Vagina (tissue), 2 donors: ENCODE measurements at regions not wholly inside any gene's neighbourhood (a gene's known extent, or its start where the extent isn't known, plus 50 kb on each side); places are given as distances from the start of the nearest gene placed in this dataset.

Experiments
- DNase-seq, 2 donors: peaks; one replicate each; pipeline ENCODE4 v3.0.0-alpha.2; 2017; ENCODE audit errors: extremely low spot score in 2 of 2
- H3K27ac ChIP-seq: fragments of 200-600 bp; sonication (generic); one replicate; pipeline ENCODE4 v1.5.1; 2019
- H3K27me3 ChIP-seq: fragments of 200-600 bp; sonication (generic); one replicate; pipeline ENCODE4 v1.5.1; 2019
- H3K36me3 ChIP-seq, 2 donors: fragments of 200-600 bp; sonication (generic); one replicate each; pipeline ENCODE4 v1.5.1; 2017 to 2019
- H3K4me1 ChIP-seq: fragments of 200-600 bp; sonication (generic); one replicate; pipeline ENCODE4 v1.5.1; 2019
- H3K4me3 ChIP-seq, 2 donors: fragments of 200-600 bp; sonication (generic); 1 replicate in 1 of 2; 2 replicates in 1 of 2; pipeline ENCODE4 v1.5.1; 2016 to 2019
- H3K9me3 ChIP-seq: fragments of 200-600 bp; sonication (generic); one replicate; pipeline ENCODE4 v1.5.1; 2019
- CTCF ChIP-seq, 3 experiments: fragments of 450-650 bp in 2 of 3; fragments of 200-600 bp in 1 of 3; sonication (generic) in 1 of 3; IDR thresholded peaks; one replicate each; pipeline ENCODE4 v1.5.1; 2017 to 2019; ENCODE audit warnings: antibody characterized with exemption in 3 of 3, mild to moderate bottlenecking in 2 of 3, moderate library complexity in 2 of 3
- POLR2A ChIP-seq, 2 donors: fragments of 450-650 bp; IDR thresholded peaks; one replicate each; pipeline ENCODE4 v1.6.1; 2017; ENCODE audit warnings: antibody characterized with exemption in 2 of 2, mild to moderate bottlenecking in 2 of 2, moderate library complexity in 2 of 2
- POLR2AphosphoS5 ChIP-seq, 2 donors: sonication (generic); formaldehyde crosslinking; IDR thresholded peaks; one replicate each; pipeline ENCODE4 v1.9.0; 2017; ENCODE audit warnings: antibody characterized with exemption in 2 of 2, mild to moderate bottlenecking in 2 of 2, low read depth in 1 of 2; ENCODE audit not compliant: insufficient read depth in 1 of 2
- intact Hi-C: fragments of 100-400 bp; cut with DNase I; formaldehyde crosslinking; loops from one replicate; pipeline ENCODE4 v1.15.1; 2023

- Histone ChIP-seq H3K4me1 (peaks cover 12% of the 10 kb centered on the region), H3K27ac (peak overlapping the region; percentile 51), H3K36me3 (no peaks in the 10 kb centered on the region), H3K4me3 (no peak overlapping the region), H3K27me3 (no peaks in the 10 kb centered on the region), H3K9me3 (no peaks in the 10 kb centered on the region)
- DNase-seq = peak in 1 of 2 donors; percentile 92
- intact Hi-C loops = no loop called here
- TF ChIP-seq POLR2A (IDR thresholded peaks at IDR 0.05) (no peak), CTCF (IDR thresholded peaks at IDR 0.05) (no peak), POLR2AphosphoS5 (IDR thresholded peaks at IDR 0.05; ENCODE audit: insufficient read depth in 1 of 2, low read depth in 1 of 2) (peak in 1 of 2 donors; percentile 8)
These were observed 66.9 kb downstream of the CTSL start for GRCh38 chr9:87792831-87793288.

- Histone ChIP-seq H3K27ac (peak overlapping the region; percentile 64), H3K4me3 (no peak overlapping the region), H3K9me3 (no peaks in the 10 kb centered on the region), H3K4me1 (peaks cover 12% of the 10 kb centered on the region), H3K27me3 (no peaks in the 10 kb centered on the region), H3K36me3 (no peaks in the 10 kb centered on the region)
- TF ChIP-seq POLR2A (IDR thresholded peaks at IDR 0.05) = no peak
- no peak for TF ChIP-seq CTCF (IDR thresholded peaks at IDR 0.05)
- no peak for TF ChIP-seq POLR2AphosphoS5 (IDR thresholded peaks at IDR 0.05; ENCODE audit: insufficient read depth in 1 of 2, low read depth in 1 of 2)
- intact Hi-C loops = no loop called here
- DNase-seq = no peak
These were observed 67.4 kb downstream of the CTSL start for GRCh38 chr9:87793292-87793691.

GRCh38 chr9:87795178-87795577, 69.3 kb downstream of the CTSL start:
- H3K27ac ChIP-seq = no peak overlapping the region
- no peaks in the 10 kb centered on the region for H3K9me3 ChIP-seq
- intact Hi-C loops = no loop called here
- peaks cover 12% of the 10 kb centered on the region for H3K4me1 ChIP-seq
- DNase-seq = no peak
- no peaks in the 10 kb centered on the region for H3K27me3 ChIP-seq
- TF ChIP-seq CTCF (IDR thresholded peaks at IDR 0.05) = no peak
- no peak for TF ChIP-seq POLR2AphosphoS5 (IDR thresholded peaks at IDR 0.05; ENCODE audit: insufficient read depth in 1 of 2, low read depth in 1 of 2)
- TF ChIP-seq POLR2A (IDR thresholded peaks at IDR 0.05) = no peak
- no peaks in the 10 kb centered on the region for H3K36me3 ChIP-seq
- H3K4me3 ChIP-seq = no peak overlapping the region

GRCh38 chr9:87796196-87796595, 70.3 kb downstream of the CTSL start:
- no peaks in the 10 kb centered on the region for H3K9me3 ChIP-seq
- no peaks in the 10 kb centered on the region for H3K36me3 ChIP-seq
- TF ChIP-seq POLR2AphosphoS5 (IDR thresholded peaks at IDR 0.05; ENCODE audit: insufficient read depth in 1 of 2, low read depth in 1 of 2) = no peak
- TF ChIP-seq CTCF (IDR thresholded peaks at IDR 0.05) = no peak
- H3K27ac ChIP-seq = no peak overlapping the region
- no peak for DNase-seq
- intact Hi-C loops = no loop called here
- no peaks in the 10 kb centered on the region for H3K27me3 ChIP-seq
- H3K4me3 ChIP-seq = no peak overlapping the region
- peaks cover 12% of the 10 kb centered on the region for H3K4me1 ChIP-seq

GRCh38 chr9:87798261-87798833, 72.4 kb downstream of the CTSL start:
- Histone ChIP-seq H3K4me1 (peaks cover 5% of the 10 kb centered on the region), H3K27me3 (no peaks in the 10 kb centered on the region), H3K27ac (no peak overlapping the region), H3K4me3 (no peak overlapping the region), H3K36me3 (no peaks in the 10 kb centered on the region), H3K9me3 (no peaks in the 10 kb centered on the region)
- intact Hi-C loops = no loop called here
- no peak for TF ChIP-seq POLR2A (IDR thresholded peaks at IDR 0.05)
- no peak for TF ChIP-seq POLR2AphosphoS5 (IDR thresholded peaks at IDR 0.05; ENCODE audit: insufficient read depth in 1 of 2, low read depth in 1 of 2)
- no peak for TF ChIP-seq CTCF (IDR thresholded peaks at IDR 0.05)
- no peak for DNase-seq
